Karpas-422 (cell line): ENCODE measurements at regions not wholly inside any gene's neighbourhood (a gene's known extent, or its start where the extent isn't known, plus 50 kb on each side); places are given as distances from the start of the nearest gene placed in this dataset.

Source experiments
- DNase-seq: peaks from one replicate; pipeline ENCODE4 v3.0.0-alpha.2; 2015
- H2AFZ ChIP-seq: fragments of 200-600 bp; sonication (generic); 2 replicates; pipeline ENCODE4 v1.6.1; 2014; ENCODE audit warnings: antibody characterized with exemption, low read length, mixed read lengths
- H3K27ac ChIP-seq: fragments of 200-600 bp; sonication (generic); 2 replicates; pipeline ENCODE4 v1.5.1; 2014; ENCODE audit warnings: mild to moderate bottlenecking, low read length, moderate library complexity
- H3K27me3 ChIP-seq: fragments of 200-600 bp; sonication (generic); 2 replicates; pipeline ENCODE4 v1.6.1; 2014; ENCODE audit warnings: low read length, mixed read lengths
- H3K36me3 ChIP-seq: fragments of 200-600 bp; sonication (generic); 2 replicates; pipeline ENCODE4 v1.6.1; 2014; ENCODE audit warnings: low read length, mixed read lengths; ENCODE audit not compliant: insufficient read depth
- H3K4me1 ChIP-seq: fragments of 200-600 bp; sonication (generic); 2 replicates; pipeline ENCODE4 v1.6.1; 2014; ENCODE audit warnings: mild to moderate bottlenecking, low read length, mixed read lengths
- H3K4me2 ChIP-seq: fragments of 200-600 bp; sonication (generic); 2 replicates; pipeline ENCODE4 v1.6.1; 2014; ENCODE audit warnings: low read length, low read depth, mild to moderate bottlenecking; ENCODE audit not compliant: poor library complexity, severe bottlenecking
- H3K4me3 ChIP-seq: fragments of 200-600 bp; sonication (generic); 2 replicates; pipeline ENCODE4 v1.5.1; 2014; ENCODE audit warnings: mild to moderate bottlenecking, antibody characterized with exemption, low read length, mixed read lengths
- H3K79me2 ChIP-seq: fragments of 200-600 bp; sonication (generic); 2 replicates; pipeline ENCODE4 v1.6.1; 2014; ENCODE audit warnings: mild to moderate bottlenecking, low read length, mixed read lengths
- H3K9ac ChIP-seq: fragments of 200-600 bp; sonication (generic); 2 replicates; pipeline ENCODE4 v1.6.0; 2014; ENCODE audit warnings: low read length
- H3K9me2 ChIP-seq: fragments of 200-600 bp; sonication (generic), shearing (Covaris generic); replicated peaks from 2 replicates; pipeline ENCODE4 v1.6.0; 2014; ENCODE audit warnings: mild to moderate bottlenecking, low read length, moderate library complexity; ENCODE audit not compliant: insufficient read depth
- H3K9me3 ChIP-seq: fragments of 300-700, 200-600 bp; sonication (generic); 2 replicates; pipeline ENCODE4 v1.6.1; 2014; ENCODE audit warnings: low read length, mixed read lengths
- H4K20me1 ChIP-seq: fragments of 200-600 bp; sonication (generic); 2 replicates; pipeline ENCODE4 v1.6.1; 2014; ENCODE audit warnings: mild to moderate bottlenecking, antibody characterized with exemption, low read length, low read depth; ENCODE audit not compliant: insufficient read depth

DNA sequence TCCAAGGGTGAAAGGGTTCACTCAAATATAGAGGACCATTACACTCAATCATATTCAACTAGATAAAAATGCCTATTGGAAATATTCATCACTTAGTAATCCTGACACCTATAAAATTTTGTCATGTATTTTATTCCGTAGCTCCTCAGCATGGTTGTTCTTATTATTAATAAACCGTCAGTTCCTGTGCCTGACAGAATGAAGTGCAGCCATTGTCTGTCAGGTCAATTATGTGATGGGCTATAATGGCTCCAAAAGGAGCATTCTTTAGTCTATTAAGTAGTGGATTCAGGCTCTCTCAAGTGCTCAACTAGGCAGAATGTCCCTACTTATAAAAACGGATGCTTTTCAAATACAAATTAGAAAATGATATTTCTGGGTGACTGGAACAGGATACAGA lies 916.1 kb upstream of the ANO3 start:
- Histone ChIP-seq H4K20me1 (no peaks in the 10 kb centered on the region), H3K4me2 (no peak overlapping the region), H3K27me3 (no peaks in the 10 kb centered on the region), H3K36me3 (no peaks in the 10 kb centered on the region), H3K9ac (no peak overlapping the region), H3K27ac (no peak overlapping the region), H3K4me1 (no peaks in the 10 kb centered on the region), H2AFZ (no peak overlapping the region), H3K9me3 (no peaks in the 10 kb centered on the region; the same call in 1 of the 2 replicates), H3K9me2 (no peaks in the 10 kb centered on the region), H3K4me3 (no peak overlapping the region), H3K79me2 (no peaks in the 10 kb centered on the region)
- DNase-seq = no peak

DNA sequence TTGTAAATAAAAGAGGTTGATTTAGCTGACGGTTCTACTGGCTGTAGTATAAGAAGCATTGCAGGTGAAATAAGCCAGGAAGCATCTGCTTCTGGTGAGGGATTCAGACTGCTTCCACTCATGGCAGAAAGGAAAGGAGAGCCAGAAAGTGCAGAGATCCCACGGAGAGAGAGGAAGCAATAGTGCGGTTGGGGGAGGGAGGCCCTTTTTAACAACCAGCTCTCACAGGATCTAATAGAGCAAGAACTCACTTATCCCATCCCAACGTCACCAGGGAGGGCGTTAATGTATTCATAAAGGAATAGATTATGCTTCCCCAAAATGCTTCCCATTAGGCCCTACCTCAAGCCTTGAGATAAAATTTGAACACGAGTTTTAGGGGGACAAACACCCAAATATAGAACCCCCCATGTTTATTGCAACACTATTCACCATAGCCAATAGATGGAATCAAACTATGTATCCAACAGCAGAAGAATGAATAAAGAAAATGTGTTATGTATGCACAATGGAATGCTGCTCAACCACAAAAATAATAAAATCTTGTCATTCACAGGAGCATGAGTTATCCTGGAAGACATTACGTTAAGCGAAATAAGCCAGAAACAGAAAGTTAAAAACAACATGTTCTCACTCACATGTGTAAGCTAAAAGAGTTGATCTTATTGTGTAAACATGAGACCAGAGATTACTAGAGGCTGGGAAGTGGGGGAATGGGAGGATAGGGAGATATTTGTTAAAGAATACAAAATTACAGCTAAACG lies 908.3 kb upstream of the ANO3 start:
- Histone ChIP-seq H3K4me1 (no peaks in the 10 kb centered on the region), H3K4me3 (no peak overlapping the region), H3K4me2 (no peak overlapping the region), H3K27me3 (no peaks in the 10 kb centered on the region), H3K27ac (no peak overlapping the region), H3K79me2 (no peaks in the 10 kb centered on the region), H3K9me2 (no peaks in the 10 kb centered on the region), H4K20me1 (no peaks in the 10 kb centered on the region), H3K9ac (no peak overlapping the region), H2AFZ (peak overlapping the region; percentile 9; the same call in 1 of the 2 replicates), H3K9me3 (no peaks in the 10 kb centered on the region), H3K36me3 (no peaks in the 10 kb centered on the region)
- no peak for DNase-seq

DNA sequence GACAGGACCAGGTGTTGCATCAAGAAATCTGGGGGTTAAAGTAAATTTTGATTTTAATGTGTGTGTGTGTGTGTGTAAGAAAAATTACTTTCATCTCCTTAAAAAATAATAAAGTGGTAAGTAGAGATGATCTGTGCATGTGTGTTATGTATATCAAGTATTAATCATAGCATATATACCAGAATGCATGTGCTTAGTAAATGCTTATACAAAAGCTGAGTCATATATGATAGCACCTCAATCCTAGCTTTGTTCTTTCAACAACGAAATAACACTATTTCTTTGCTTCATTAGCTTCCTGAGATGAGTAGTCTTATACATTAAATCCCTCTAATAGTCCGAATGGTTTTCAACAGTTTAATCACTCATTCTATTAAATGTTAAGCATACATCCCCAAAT lies 899.6 kb upstream of the ANO3 start:
- Histone ChIP-seq H3K4me2 (no peak overlapping the region), H3K27ac (no peak overlapping the region), H3K79me2 (no peaks in the 10 kb centered on the region), H4K20me1 (no peaks in the 10 kb centered on the region), H3K4me3 (no peak overlapping the region), H2AFZ (no peak overlapping the region), H3K36me3 (no peaks in the 10 kb centered on the region), H3K27me3 (no peaks in the 10 kb centered on the region), H3K9me2 (no peaks in the 10 kb centered on the region), H3K9ac (no peak overlapping the region), H3K9me3 (no peaks in the 10 kb centered on the region), H3K4me1 (no peaks in the 10 kb centered on the region)
- DNase-seq = no peak

DNA sequence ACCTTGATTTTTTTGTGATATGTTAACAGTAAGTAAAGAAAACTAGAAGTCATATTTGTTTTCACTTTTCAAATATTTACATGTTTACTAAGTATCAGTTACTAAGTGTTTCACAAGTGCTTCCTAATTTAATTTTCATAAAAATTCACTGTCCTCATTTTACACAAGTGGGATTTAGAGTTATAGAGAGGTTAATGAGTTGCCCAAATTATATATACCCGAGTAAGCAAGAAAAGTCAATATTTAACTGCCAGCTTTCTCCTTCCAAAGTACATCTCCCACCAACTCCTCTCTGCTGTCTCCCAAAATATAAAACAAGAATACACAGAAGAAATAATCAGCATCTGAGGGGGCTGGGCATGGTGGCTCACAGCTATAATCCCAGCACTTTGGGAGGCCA lies 896.7 kb upstream of the ANO3 start:
- Histone ChIP-seq H3K27me3 (no peaks in the 10 kb centered on the region), H3K4me3 (no peak overlapping the region), H3K36me3 (no peaks in the 10 kb centered on the region), H3K79me2 (no peaks in the 10 kb centered on the region), H2AFZ (no peak overlapping the region), H3K4me1 (no peaks in the 10 kb centered on the region), H3K9me2 (no peaks in the 10 kb centered on the region), H3K4me2 (no peak overlapping the region), H3K9me3 (no peaks in the 10 kb centered on the region), H4K20me1 (no peaks in the 10 kb centered on the region), H3K9ac (no peak overlapping the region), H3K27ac (no peak overlapping the region)
- DNase-seq = no peak

DNA sequence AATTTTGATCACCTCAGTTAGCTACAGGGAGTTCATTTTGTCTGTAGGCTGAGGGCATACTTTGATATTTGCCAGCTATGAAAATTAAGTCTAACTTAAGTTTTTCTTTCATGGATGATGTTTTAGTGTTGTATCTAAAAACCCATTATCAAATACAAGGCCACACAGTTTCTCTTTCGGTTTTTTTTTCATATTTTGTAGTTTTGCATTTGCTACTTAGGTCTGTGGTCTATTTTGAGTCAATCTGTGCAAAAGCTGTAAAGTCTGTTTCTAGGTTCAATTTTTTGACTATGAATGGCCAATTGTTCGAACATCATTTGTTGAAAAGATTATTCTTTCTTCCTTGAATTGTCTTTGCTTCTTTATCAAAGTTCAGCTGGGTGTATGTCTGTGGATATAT lies 895.6 kb upstream of the ANO3 start:
- Histone ChIP-seq H3K27me3 (no peaks in the 10 kb centered on the region), H4K20me1 (no peaks in the 10 kb centered on the region), H3K4me2 (no peak overlapping the region), H3K9me2 (no peaks in the 10 kb centered on the region), H3K9ac (no peak overlapping the region), H3K4me3 (no peak overlapping the region), H3K9me3 (no peaks in the 10 kb centered on the region), H3K79me2 (no peaks in the 10 kb centered on the region), H3K36me3 (no peaks in the 10 kb centered on the region), H3K27ac (no peak overlapping the region), H2AFZ (no peak overlapping the region), H3K4me1 (no peaks in the 10 kb centered on the region)
- no peak for DNase-seq

DNA sequence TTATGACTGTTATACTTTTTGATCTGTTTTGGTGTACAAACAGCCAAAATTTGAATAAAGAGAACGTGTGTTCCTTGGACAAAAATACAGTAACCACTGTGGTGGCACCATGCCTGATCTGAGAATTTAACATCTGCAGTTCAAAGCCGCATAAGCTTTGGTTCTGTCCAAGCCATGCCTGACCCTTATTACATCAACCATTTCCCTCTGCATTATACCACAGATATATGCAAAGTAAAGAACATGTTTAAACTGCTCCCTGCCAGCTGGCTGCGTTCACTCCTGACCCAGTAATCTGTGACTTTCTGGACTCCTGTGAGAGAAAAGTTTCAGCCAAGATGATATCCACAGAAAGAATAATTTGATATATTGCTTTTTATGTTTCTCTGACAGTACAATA lies 890.5 kb upstream of the ANO3 start:
- H3K27ac ChIP-seq = no peak overlapping the region
- no peaks in the 10 kb centered on the region for H3K27me3 ChIP-seq
- no peak overlapping the region for H3K4me3 ChIP-seq
- H4K20me1 ChIP-seq = no peaks in the 10 kb centered on the region
- no peaks in the 10 kb centered on the region for H3K9me2 ChIP-seq
- no peak for DNase-seq
- H3K9me3 ChIP-seq = no peaks in the 10 kb centered on the region
- H2AFZ ChIP-seq = no peak overlapping the region
- no peak overlapping the region for H3K4me2 ChIP-seq
- no peaks in the 10 kb centered on the region for H3K36me3 ChIP-seq
- H3K9ac ChIP-seq = no peak overlapping the region
- no peaks in the 10 kb centered on the region for H3K79me2 ChIP-seq
- H3K4me1 ChIP-seq = no peaks in the 10 kb centered on the region

DNA sequence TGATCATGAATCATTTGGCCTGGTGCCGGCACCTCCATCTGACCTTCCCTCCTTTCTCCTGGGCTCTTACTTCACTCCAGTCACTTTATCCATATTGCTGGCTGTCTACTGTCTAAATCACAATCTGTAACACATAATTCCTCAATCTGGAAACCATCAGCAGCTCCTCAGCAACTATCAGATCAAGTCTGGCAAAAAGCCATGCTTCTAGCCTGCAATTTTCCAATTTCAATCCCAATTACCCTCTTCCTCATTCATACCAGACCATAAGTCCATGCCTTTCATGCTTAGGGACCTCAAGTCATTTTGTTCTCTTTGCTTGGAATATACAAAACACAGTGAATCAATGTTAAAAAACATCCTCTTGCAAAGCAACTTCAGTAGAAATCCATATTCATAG lies 882.8 kb upstream of the ANO3 start:
- H3K4me2 ChIP-seq = no peak overlapping the region
- no peaks in the 10 kb centered on the region for H3K9me2 ChIP-seq
- H2AFZ ChIP-seq = no peak overlapping the region
- no peak overlapping the region for H3K4me3 ChIP-seq
- H3K9ac ChIP-seq = no peak overlapping the region
- H3K36me3 ChIP-seq = no peaks in the 10 kb centered on the region
- no peak overlapping the region for H3K27ac ChIP-seq
- H3K79me2 ChIP-seq = no peaks in the 10 kb centered on the region
- DNase-seq = no peak
- no peaks in the 10 kb centered on the region for H4K20me1 ChIP-seq
- no peaks in the 10 kb centered on the region for H3K27me3 ChIP-seq
- H3K4me1 ChIP-seq = no peaks in the 10 kb centered on the region
- 0 out of 2 replicates have a peak, but pooled peaks cover 2% of the 10 kb centered on the region for H3K9me3 ChIP-seq

DNA sequence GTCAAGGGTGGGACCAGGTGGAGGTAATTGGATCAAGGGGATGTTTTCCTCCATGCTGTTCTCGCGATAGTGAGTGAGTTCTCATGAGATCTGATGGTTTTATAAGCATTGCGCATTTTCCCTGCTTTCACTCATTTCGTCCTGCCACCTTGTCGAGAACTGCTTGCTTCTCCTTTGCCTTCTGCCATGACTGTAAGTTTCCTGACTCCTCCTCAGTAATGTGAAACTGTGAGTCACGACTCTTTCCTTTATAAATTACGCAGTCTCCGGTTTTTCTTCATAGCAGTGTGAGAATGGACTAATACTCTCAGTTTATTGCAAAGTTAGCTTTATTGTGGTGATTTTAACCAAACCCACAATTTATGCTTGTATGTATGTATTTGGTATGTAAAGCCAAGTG lies 878.5 kb upstream of the ANO3 start:
- Histone ChIP-seq H3K9me3 (0 out of 2 replicates have a peak, but pooled peaks cover 5% of the 10 kb centered on the region), H3K36me3 (no peaks in the 10 kb centered on the region), H3K79me2 (no peaks in the 10 kb centered on the region), H3K4me2 (no peak overlapping the region), H3K9ac (no peak overlapping the region), H3K27ac (no peak overlapping the region), H3K9me2 (no peaks in the 10 kb centered on the region), H3K27me3 (no peaks in the 10 kb centered on the region), H4K20me1 (no peaks in the 10 kb centered on the region), H2AFZ (no peak overlapping the region), H3K4me1 (no peaks in the 10 kb centered on the region), H3K4me3 (no peak overlapping the region)
- no peak for DNase-seq
